ENCODE measurements at regions not wholly inside any gene's neighbourhood (a gene's known extent, or its start where the extent isn't known, plus 50 kb on each side); places are given as distances from the start of the nearest gene placed in this dataset.

GRCh38 chr6:129911732-129912131 is 50.6 kb upstream of the TMEM244 start:
- no peak for DNase-seq

Measured in activated CD4-positive, alpha-beta T cell treated with anti-CD3 and anti-CD28 coated beads, Interleukin-2, amount 50 U/mL, for 1 hour (primary cell).